HUES64 (cell line): ENCODE measurements at regions not wholly inside any gene's neighbourhood (a gene's known extent, or its start where the extent isn't known, plus 50 kb on each side); places are given as distances from the start of the nearest gene placed in this dataset.

Experiments
- H3K27ac ChIP-seq: 2 replicates; pipeline ENCODE4 v1.7.0; 2013; ENCODE audit warnings: low read depth, low read length, inconsistent platforms
- H3K27me3 ChIP-seq: 2 replicates; pipeline ENCODE4 v1.6.1; 2013; ENCODE audit warnings: mild to moderate bottlenecking, low read length; ENCODE audit not compliant: insufficient read depth
- H3K36me3 ChIP-seq: 2 replicates; pipeline ENCODE4 v1.6.1; 2013; ENCODE audit warnings: mild to moderate bottlenecking, low read length; ENCODE audit not compliant: insufficient read depth
- H3K4me1 ChIP-seq: 2 replicates; pipeline ENCODE4 v1.6.1; 2013; ENCODE audit warnings: mild to moderate bottlenecking, low read length, moderate library complexity; ENCODE audit not compliant: insufficient read depth
- H3K4me3 ChIP-seq: 2 replicates; pipeline ENCODE4 v1.5.1; 2013; ENCODE audit warnings: mild to moderate bottlenecking, low read length, moderate library complexity
- H3K9ac ChIP-seq: 2 replicates; pipeline ENCODE4 v1.6.1; 2013; ENCODE audit warnings: mild to moderate bottlenecking, low read depth, low read length
- H3K9me3 ChIP-seq: 2 replicates; pipeline ENCODE4 v1.6.1; 2013; ENCODE audit warnings: low read depth, low read length; ENCODE audit not compliant: insufficient read depth
- WGBS: fragments of 150-250, 120-280 bp; methylation state at CpG from one replicate; pipeline ENCODE4 v1.1.7; 2013; ENCODE audit warnings: missing lambda C conversion rate; 5-methylcytosine and 5-hydroxymethylcytosine counted together

- Histone ChIP-seq H3K27ac (no peak overlapping the region), H3K4me1 (no peaks in the 10 kb centered on the region), H3K9me3 (no peaks in the 10 kb centered on the region), H3K9ac (no peak overlapping the region), H3K4me3 (no peak overlapping the region), H3K27me3 (no peaks in the 10 kb centered on the region), H3K36me3 (no peaks in the 10 kb centered on the region)
- WGBS = 79% methylated on average over 1 of the region's 1 CpG
Measured at GRCh38 chr1:193308438-193308837, 122.0 kb upstream of the B3GALT2 start.

- 96% methylated on average over 2 of the region's 2 CpGs for WGBS
Measured at GRCh38 chr1:193306430-193306829, 120.0 kb upstream of the B3GALT2 start.

More at GRCh38 chr1:193306430-193306829, 120.0 kb upstream of the B3GALT2 start:
- Histone ChIP-seq H3K9ac (no peak overlapping the region), H3K36me3 (no peaks in the 10 kb centered on the region), H3K4me3 (no peak overlapping the region), H3K9me3 (no peaks in the 10 kb centered on the region), H3K27me3 (no peaks in the 10 kb centered on the region), H3K4me1 (no peaks in the 10 kb centered on the region), H3K27ac (no peak overlapping the region)
